CD14-positive monocyte (primary cell): ENCODE measurements at regions not wholly inside any gene's neighbourhood (a gene's known extent, or its start where the extent isn't known, plus 50 kb on each side); places are given as distances from the start of the nearest gene placed in this dataset.

Source experiments
- DNase-seq, 3 donors: peaks; one replicate each; pipeline ENCODE4 v3.0.0-alpha.2; 2011 to 2022
- H2AFZ ChIP-seq: 2 replicates; pipeline ENCODE4 v1.6.0; 2012; ENCODE audit warnings: mild to moderate bottlenecking, low read depth, low read length, inconsistent platforms; ENCODE audit not compliant: insufficient read depth, poor library complexity, severe bottlenecking
- H3K27ac ChIP-seq, 2 donors: 1 replicate in 1 of 2; 2 replicates in 1 of 2; pipeline ENCODE4 v1.5.1; 2012 to 2013; ENCODE audit warnings: low read length in 2 of 2, control low read depth in 1 of 2, inconsistent platforms in 1 of 2, low read depth in 1 of 2, mild to moderate bottlenecking in 1 of 2
- H3K27me3 ChIP-seq, 2 donors: one replicate each; pipeline versions ENCODE4 v1.6.0 to v1.6.1; 2011 to 2013; ENCODE audit warnings: low read length in 2 of 2; ENCODE audit not compliant: control insufficient read depth in 2 of 2, insufficient read depth in 2 of 2
- H3K36me3 ChIP-seq, 2 donors: replicated peaks in 1 of 2; 1 replicate in 1 of 2; 2 replicates in 1 of 2; pipeline versions ENCODE4 v1.5.1 to v1.6.1; 2012 to 2013; ENCODE audit warnings: low read length in 2 of 2, control low read depth in 1 of 2, inconsistent platforms in 1 of 2, mild to moderate bottlenecking in 1 of 2; ENCODE audit not compliant: insufficient read depth in 2 of 2, control insufficient read depth in 1 of 2
- H3K4me1 ChIP-seq, 2 donors: 1 replicate in 1 of 2; 2 replicates in 1 of 2; pipeline versions ENCODE4 v1.5.1 to v1.6.1; 2012 to 2013; ENCODE audit warnings: low read length in 2 of 2, control low read depth in 1 of 2, inconsistent platforms in 1 of 2, mild to moderate bottlenecking in 1 of 2, moderate library complexity in 1 of 2; ENCODE audit not compliant: insufficient read depth in 2 of 2, control insufficient read depth in 1 of 2
- H3K4me2 ChIP-seq: replicated peaks from 2 replicates; pipeline ENCODE3; 2012; ENCODE audit warnings: low read length, moderate library complexity, mild to moderate bottlenecking; ENCODE audit not compliant: poor library complexity, severe bottlenecking; ENCODE audit errors: extremely low read depth
- H3K4me3 ChIP-seq, 3 experiments: fragments of 200-600 bp in 1 of 3; sonication (generic) in 1 of 3; replicated peaks in 1 of 3; 1 replicate in 2 of 3; 2 replicates in 1 of 3; pipeline ENCODE4 v1.5.1; 2011 to 2013; ENCODE audit warnings: low read length in 3 of 3, mild to moderate bottlenecking in 3 of 3, control low read depth in 2 of 3, low read depth in 2 of 3, inconsistent platforms in 1 of 3, moderate library complexity in 1 of 3
- H3K79me2 ChIP-seq: 2 replicates; pipeline ENCODE4 v1.6.0; 2012; ENCODE audit warnings: mild to moderate bottlenecking, control low read depth, inconsistent platforms, low read length, moderate library complexity; ENCODE audit not compliant: insufficient read depth
- H3K9ac ChIP-seq: 2 replicates; pipeline ENCODE4 v1.6.0; 2017; ENCODE audit warnings: low read length, mild to moderate bottlenecking; ENCODE audit not compliant: insufficient read depth, poor library complexity, severe bottlenecking
- H3K9me3 ChIP-seq, 2 donors: replicated peaks in 1 of 2; 1 replicate in 1 of 2; 2 replicates in 1 of 2; pipeline versions ENCODE4 v1.5.1 to v1.6.1; 2012 to 2013; ENCODE audit warnings: low read length in 2 of 2, control low read depth in 1 of 2; ENCODE audit not compliant: control insufficient read depth in 1 of 2, insufficient read depth in 1 of 2
- H4K20me1 ChIP-seq: 2 replicates; pipeline ENCODE4 v1.6.0; 2012; ENCODE audit warnings: mild to moderate bottlenecking, low read length, control low read depth, moderate library complexity; ENCODE audit not compliant: insufficient read depth
- H3K27ac Mint-ChIP-seq, 7 donors: one replicate each; pipeline ENCODE4 v1.8.0; 2020; ENCODE audit warnings: mild to moderate bottlenecking in 7 of 7, mixed read lengths in 7 of 7, moderate library complexity in 6 of 7, inconsistent platforms in 2 of 7
- H3K27me3 Mint-ChIP-seq, 3 donors: one replicate each; pipeline ENCODE4 v1.8.0; 2021 to 2022; ENCODE audit warnings: low read depth in 3 of 3, mild to moderate bottlenecking in 3 of 3, mixed read lengths in 3 of 3, moderate library complexity in 3 of 3, inconsistent platforms in 1 of 3
- H3K36me3 Mint-ChIP-seq, 2 donors: one replicate each; pipeline ENCODE4 v1.8.0; 2020; ENCODE audit warnings: mixed read lengths in 2 of 2, inconsistent platforms in 1 of 2, mild to moderate bottlenecking in 1 of 2
- H3K4me1 Mint-ChIP-seq: one replicate; pipeline ENCODE4 v1.8.0; 2020; ENCODE audit warnings: mild to moderate bottlenecking, mixed read lengths
- H3K4me3 Mint-ChIP-seq, 2 donors: one replicate each; pipeline ENCODE4 v1.8.0; 2020; ENCODE audit warnings: mild to moderate bottlenecking in 2 of 2, mixed read lengths in 2 of 2, moderate library complexity in 1 of 2
- H3K9me3 Mint-ChIP-seq, 7 donors: one replicate each; pipeline ENCODE4 v1.8.0; 2020 to 2022; ENCODE audit warnings: mixed read lengths in 7 of 7, mild to moderate bottlenecking in 6 of 7, moderate library complexity in 6 of 7, inconsistent platforms in 2 of 7
- WGBS: methylation state at CpG from one replicate; pipeline ENCODE4 v1.1.5; 2013; ENCODE audit warnings: missing lambda C conversion rate; ENCODE audit not compliant: insufficient coverage; 5-methylcytosine and 5-hydroxymethylcytosine counted together
- intact Hi-C, 2 donors: fragments of 100-400 bp; cut with micrococcal nuclease; formaldehyde crosslinking; loops; one replicate each; pipeline versions ENCODE4 v1.15.0 to v1.15.1; 2023
- TF ChIP-seq, protein P1 (sequence below): fragments of 200-600 bp; IDR thresholded peaks from one replicate; pipeline ENCODE4 v1.8.0; 2022; ENCODE audit warnings: antibody characterized with exemption, mild to moderate bottlenecking

GRCh38 chr16:79868841-79869240 is 268.3 kb upstream of the MAF start:
- Histone ChIP-seq H4K20me1 (no peaks in the 10 kb centered on the region), H3K36me3 (no peaks in the 10 kb centered on the region), H3K9me3 (no peaks in the 10 kb centered on the region), H3K27ac (no peak overlapping the region), H3K4me2 (no peak overlapping the region), H3K4me3 (no peak overlapping the region), H3K27me3 (no peaks in the 10 kb centered on the region), H3K9ac (no peak overlapping the region), H3K4me1 (no peaks in the 10 kb centered on the region), H3K79me2 (no peaks in the 10 kb centered on the region), H2AFZ (no peak overlapping the region)
- intact Hi-C loops, result no loop called here
- Mint-ChIP-seq H3K27ac (no peak overlapping the region), H3K4me3 (no peak overlapping the region), H3K36me3 (no peaks in the 10 kb centered on the region), H3K27me3 (peaks cover 0 to 1% (median 0%) of the 10 kb centered on the region in 3 donors), H3K4me1 (no peaks in the 10 kb centered on the region), H3K9me3 (peaks cover 0 to 9% (median 2%) of the 10 kb centered on the region in 7 donors)
- DNase-seq, result no peak
- no CpG with 5 or more reads among the region's 2 CpGs for whole genome bisulfite sequencing
- TF ChIP-seq, protein P1, sequence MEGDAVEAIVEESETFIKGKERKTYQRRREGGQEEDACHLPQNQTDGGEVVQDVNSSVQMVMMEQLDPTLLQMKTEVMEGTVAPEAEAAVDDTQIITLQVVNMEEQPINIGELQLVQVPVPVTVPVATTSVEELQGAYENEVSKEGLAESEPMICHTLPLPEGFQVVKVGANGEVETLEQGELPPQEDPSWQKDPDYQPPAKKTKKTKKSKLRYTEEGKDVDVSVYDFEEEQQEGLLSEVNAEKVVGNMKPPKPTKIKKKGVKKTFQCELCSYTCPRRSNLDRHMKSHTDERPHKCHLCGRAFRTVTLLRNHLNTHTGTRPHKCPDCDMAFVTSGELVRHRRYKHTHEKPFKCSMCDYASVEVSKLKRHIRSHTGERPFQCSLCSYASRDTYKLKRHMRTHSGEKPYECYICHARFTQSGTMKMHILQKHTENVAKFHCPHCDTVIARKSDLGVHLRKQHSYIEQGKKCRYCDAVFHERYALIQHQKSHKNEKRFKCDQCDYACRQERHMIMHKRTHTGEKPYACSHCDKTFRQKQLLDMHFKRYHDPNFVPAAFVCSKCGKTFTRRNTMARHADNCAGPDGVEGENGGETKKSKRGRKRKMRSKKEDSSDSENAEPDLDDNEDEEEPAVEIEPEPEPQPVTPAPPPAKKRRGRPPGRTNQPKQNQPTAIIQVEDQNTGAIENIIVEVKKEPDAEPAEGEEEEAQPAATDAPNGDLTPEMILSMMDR, result no peak

DNA sequence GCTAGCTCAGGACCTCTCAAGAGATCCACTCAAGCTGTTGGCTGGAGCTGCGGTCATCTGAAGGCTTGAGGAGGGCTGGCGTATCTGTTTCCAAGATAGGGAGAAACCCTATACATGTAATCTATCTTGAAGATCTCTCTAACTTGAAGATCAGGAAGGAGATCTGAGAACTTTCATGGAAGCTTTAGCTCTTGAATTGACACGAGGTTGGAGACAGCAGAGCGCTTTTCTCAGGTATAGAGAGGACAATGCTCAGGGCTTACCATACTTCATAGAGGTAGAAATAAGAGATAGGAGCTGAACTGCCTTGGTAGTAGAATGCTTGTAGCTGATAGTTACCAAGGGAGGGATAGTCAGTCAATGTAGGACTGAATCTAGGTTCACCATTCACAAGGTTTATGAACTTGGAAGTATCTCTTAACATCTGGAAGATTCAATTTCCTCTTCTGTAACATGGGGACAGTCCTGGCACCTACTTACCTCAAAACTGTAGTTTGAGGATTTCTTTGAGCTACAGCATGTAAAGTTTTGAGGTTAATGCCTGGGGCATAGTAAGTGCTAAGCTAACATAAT is 267.0 kb upstream of the MAF start:
- Histone ChIP-seq H2AFZ (no peak overlapping the region), H3K4me1 (no peaks in the 10 kb centered on the region), H3K4me2 (no peak overlapping the region), H3K9me3 (no peaks in the 10 kb centered on the region), H3K36me3 (no peaks in the 10 kb centered on the region), H3K27ac (no peak overlapping the region), H4K20me1 (no peaks in the 10 kb centered on the region), H3K27me3 (no peaks in the 10 kb centered on the region), H3K4me3 (no peak overlapping the region), H3K79me2 (no peaks in the 10 kb centered on the region), H3K9ac (no peak overlapping the region)
- H3K36me3 Mint-ChIP-seq, result no peaks in the 10 kb centered on the region
- no peaks in the 10 kb centered on the region for H3K4me1 Mint-ChIP-seq
- no peak overlapping the region for H3K4me3 Mint-ChIP-seq
- TF ChIP-seq, protein P1, result no peak
- H3K9me3 Mint-ChIP-seq, result peaks cover 0 to 4% (median 2%) of the 10 kb centered on the region in 7 donors
- intact Hi-C loops, result no loop called here
- H3K27ac Mint-ChIP-seq, result no peak overlapping the region
- no peaks in the 10 kb centered on the region for H3K27me3 Mint-ChIP-seq
- DNase-seq, result no peak
- 80% methylated on average over 2 of the region's 4 CpGs for WGBS
